DND-41 (cell line): ENCODE measurements at regions not wholly inside any gene's neighbourhood (a gene's known extent, or its start where the extent isn't known, plus 50 kb on each side); places are given as distances from the start of the nearest gene placed in this dataset.

Experiments
- CTCF ChIP-seq: IDR thresholded peaks from 2 replicates; pipeline ENCODE4 v1.5.1; 2012; ENCODE audit warnings: borderline replicate concordance, low read length, moderate library complexity, mild to moderate bottlenecking; ENCODE audit not compliant: poor library complexity, severe bottlenecking; ENCODE audit errors: extremely low read depth
- EZH2 ChIP-seq: IDR thresholded peaks from 3 replicates; pipeline ENCODE4 v1.6.1; 2012; ENCODE audit warnings: borderline replicate concordance, low read depth, mild to moderate bottlenecking, moderate library complexity, low read length, inconsistent platforms; ENCODE audit not compliant: severe bottlenecking

- TF ChIP-seq CTCF = no peak
- no peak for TF ChIP-seq EZH2
Measured at GRCh38 chr13:44206434-44206833, 167.2 kb upstream of the SERP2 start.
